Heart left ventricle (tissue), 13 donors: ENCODE measurements at regions not wholly inside any gene's neighbourhood (a gene's known extent, or its start where the extent isn't known, plus 50 kb on each side); places are given as distances from the start of the nearest gene placed in this dataset.

ENCODE experiments used
- CTCF ChIP-seq, 12 donors: fragments of 200-600 bp; sonication (generic) in 4 of 12; IDR thresholded peaks; one replicate each; pipeline versions ENCODE4 v1.5.0 to v1.8.0; 2018 to 2022; ENCODE audit warnings: antibody characterized with exemption in 12 of 12, mild to moderate bottlenecking in 5 of 12
- POLR2A ChIP-seq, 2 donors: fragments of 450-650 bp; IDR thresholded peaks; one replicate each; pipeline ENCODE4 v1.6.1; 2017; ENCODE audit warnings: antibody characterized with exemption in 2 of 2, mild to moderate bottlenecking in 2 of 2, moderate library complexity in 2 of 2
- donor health status: ischemic (EF 13 %, LVEDD 7.1; RV severe dilation, severe dysfunction).
- donor health status: DM: no; HTN: yes; CAD: no.
- donor health status: DM: no; HTN: no; CAD: no.
- donor health status: ischemic (EF 25% LVEDD 6.9; RV normal size, moderate dysfunction).
- donor health status: ischemic (EF 25% LVEDD 5.7; RV mildly dilated, moderate dysfunction).
- donor health status: ischemic (EF 35%, LVEDD 5.7; RV mildly dilated, moderate dysfunction).
- donor health status: nonischemic (EF 11% LVEDD 7.7; RV severe dilation, severe dysfunction).
- donor health status: DM: yes; HTN: yes; CAD: no.
- donor health status: PGD.
- donor health status: ischemic (EF 29% LVEDD 5.4; RV normal size, mild dysfunction).
- donor health status: nonischemic (EF 23%, LVEDD 6.1; RV moderate dilation, normal function).

DNA sequence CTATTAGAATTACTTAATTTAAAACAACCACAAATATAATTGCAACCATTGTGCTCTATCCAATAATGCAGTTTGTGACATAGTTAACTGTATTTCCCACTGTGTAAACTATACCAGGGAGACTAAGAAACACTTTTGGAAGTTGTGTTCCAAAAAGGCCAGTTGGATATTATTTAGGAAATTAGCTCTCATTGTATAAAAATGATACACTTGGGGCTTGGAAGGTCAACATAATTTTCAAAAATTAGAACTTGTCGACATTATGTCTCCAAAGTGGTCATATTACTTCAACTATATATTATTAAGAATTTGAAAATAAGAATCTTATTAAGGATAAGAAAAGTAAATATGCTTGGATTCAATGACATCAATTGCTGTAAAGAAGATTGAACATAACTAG lies 876.6 kb downstream of the MRPL39 start:
- no peak for TF ChIP-seq CTCF (IDR thresholded peaks at IDR 0.05)
- TF ChIP-seq POLR2A (IDR thresholded peaks at IDR 0.05): no peak
